HL-60 (cell line): ENCODE measurements at regions not wholly inside any gene's neighbourhood (a gene's known extent, or its start where the extent isn't known, plus 50 kb on each side); places are given as distances from the start of the nearest gene placed in this dataset.

Experiments used
- CTCF ChIP-seq: IDR thresholded peaks from one replicate; pipeline ENCODE4 v1.5.1; 2011; ENCODE audit warnings: low read length, control low read depth, inconsistent platforms; ENCODE audit not compliant: insufficient read depth
- GABPA ChIP-seq: IDR thresholded peaks from 2 replicates; pipeline ENCODE4 v1.6.1; 2012; ENCODE audit warnings: low read depth
- POLR2AphosphoS5 ChIP-seq: IDR thresholded peaks from 2 replicates; pipeline ENCODE4 v1.6.1; 2012; ENCODE audit warnings: low read depth
- SPI1 ChIP-seq: IDR thresholded peaks from 2 replicates; pipeline ENCODE4 v1.6.1; 2012; ENCODE audit warnings: low read depth, mild to moderate bottlenecking, borderline replicate concordance
- TF ChIP-seq, protein P1 (sequence below): IDR thresholded peaks from 2 replicates; pipeline ENCODE4 v1.6.1; 2012; ENCODE audit warnings: low read depth; ENCODE audit not compliant: insufficient replicate concordance

DNA sequence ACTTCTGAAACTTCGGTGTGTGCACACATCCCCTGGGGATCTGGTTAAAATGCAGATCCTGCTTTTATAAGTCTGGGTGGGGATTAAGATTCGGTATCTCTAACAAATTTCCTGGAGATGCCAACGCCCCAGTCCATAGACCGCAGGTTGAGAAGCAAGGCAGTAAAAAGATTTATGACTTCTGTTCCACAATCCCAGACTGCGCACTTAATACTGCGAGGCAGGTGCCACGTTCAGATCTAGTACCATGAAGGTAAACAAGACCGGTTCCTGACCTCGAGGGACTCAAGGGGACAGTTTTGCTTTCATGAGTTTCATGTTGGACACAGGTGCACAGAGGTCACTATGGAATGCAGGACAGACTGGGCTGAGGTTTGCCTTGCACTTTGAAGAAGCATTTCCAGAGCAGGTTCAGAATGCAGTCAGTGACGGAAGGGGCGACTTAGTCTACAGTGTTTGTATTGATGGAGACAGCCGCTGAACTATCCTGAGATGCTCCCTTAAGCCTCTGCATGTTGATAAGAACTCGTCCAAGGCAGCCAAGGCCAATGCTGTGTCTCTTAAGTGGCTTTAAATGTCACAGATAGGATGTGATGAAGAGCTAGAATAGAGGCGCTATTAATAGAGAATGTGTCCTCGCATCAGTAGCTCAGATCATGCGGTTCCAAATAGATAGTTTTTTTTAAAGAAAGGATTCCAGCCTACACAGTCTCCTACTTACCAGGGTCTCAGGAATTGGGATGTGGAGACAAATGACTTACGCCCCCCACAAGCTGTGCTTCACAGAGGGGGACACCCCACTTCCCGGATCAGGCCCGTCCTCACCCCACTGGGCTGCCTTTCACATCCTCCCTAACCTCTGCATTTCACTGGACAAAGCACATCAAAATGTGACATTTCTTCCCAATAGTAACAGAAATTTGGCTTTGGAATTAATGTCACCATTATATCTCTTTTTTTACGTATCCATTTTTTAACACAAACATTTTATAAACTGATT lies 97.1 kb upstream of the IRS2 start:
- TF ChIP-seq CTCF (no peak), SPI1 (no peak), POLR2AphosphoS5 (no peak), GABPA (no peak)
- TF ChIP-seq, protein P1, sequence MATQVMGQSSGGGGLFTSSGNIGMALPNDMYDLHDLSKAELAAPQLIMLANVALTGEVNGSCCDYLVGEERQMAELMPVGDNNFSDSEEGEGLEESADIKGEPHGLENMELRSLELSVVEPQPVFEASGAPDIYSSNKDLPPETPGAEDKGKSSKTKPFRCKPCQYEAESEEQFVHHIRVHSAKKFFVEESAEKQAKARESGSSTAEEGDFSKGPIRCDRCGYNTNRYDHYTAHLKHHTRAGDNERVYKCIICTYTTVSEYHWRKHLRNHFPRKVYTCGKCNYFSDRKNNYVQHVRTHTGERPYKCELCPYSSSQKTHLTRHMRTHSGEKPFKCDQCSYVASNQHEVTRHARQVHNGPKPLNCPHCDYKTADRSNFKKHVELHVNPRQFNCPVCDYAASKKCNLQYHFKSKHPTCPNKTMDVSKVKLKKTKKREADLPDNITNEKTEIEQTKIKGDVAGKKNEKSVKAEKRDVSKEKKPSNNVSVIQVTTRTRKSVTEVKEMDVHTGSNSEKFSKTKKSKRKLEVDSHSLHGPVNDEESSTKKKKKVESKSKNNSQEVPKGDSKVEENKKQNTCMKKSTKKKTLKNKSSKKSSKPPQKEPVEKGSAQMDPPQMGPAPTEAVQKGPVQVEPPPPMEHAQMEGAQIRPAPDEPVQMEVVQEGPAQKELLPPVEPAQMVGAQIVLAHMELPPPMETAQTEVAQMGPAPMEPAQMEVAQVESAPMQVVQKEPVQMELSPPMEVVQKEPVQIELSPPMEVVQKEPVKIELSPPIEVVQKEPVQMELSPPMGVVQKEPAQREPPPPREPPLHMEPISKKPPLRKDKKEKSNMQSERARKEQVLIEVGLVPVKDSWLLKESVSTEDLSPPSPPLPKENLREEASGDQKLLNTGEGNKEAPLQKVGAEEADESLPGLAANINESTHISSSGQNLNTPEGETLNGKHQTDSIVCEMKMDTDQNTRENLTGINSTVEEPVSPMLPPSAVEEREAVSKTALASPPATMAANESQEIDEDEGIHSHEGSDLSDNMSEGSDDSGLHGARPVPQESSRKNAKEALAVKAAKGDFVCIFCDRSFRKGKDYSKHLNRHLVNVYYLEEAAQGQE = no peak
